GM12878 (cell line): ENCODE measurements at regions not wholly inside any gene's neighbourhood (a gene's known extent, or its start where the extent isn't known, plus 50 kb on each side); places are given as distances from the start of the nearest gene placed in this dataset.

Experiments
- ATAC-seq: fragments of 200-7000 bp; cut with Tn5 transposase; 3 replicates; pipeline ENCODE4 v1.9.1; 2020; ENCODE audit warnings: mild to moderate bottlenecking, moderate library complexity
- BruUV-seq: library from RNA; stranded (reverse); fragments of 400-500 nt; replicated peaks from 2 replicates; lab custom pipeline; 2021; lab: Mats Ljungman, UMichigan
- CTCF ChIA-PET: fragments of 300-600 bp; sonication (Branson Sonifier 250); formaldehyde crosslinking; extraction: SDS; loops from one replicate; lab custom pipeline; 2021; ENCODE audit warnings: inconsistent platforms; lab: Yijun Ruan, JAX
- POLR2A ChIA-PET: fragments of 350-600 bp; formaldehyde crosslinking; extraction: SDS; loops from one replicate; lab custom pipeline; 2021; ENCODE audit warnings: inconsistent platforms; lab: Charles Lee
- RAD21 ChIA-PET: fragments of 300-600 bp; sonication (Branson Sonifier 250); formaldehyde crosslinking; loops from one replicate; lab custom pipeline; 2023; ENCODE audit warnings: antibody characterized with exemption; ENCODE audit not compliant: unreplicated experiment; lab: Charles Lee
- SMC1A ChIA-PET: fragments of 300-600 bp; sonication (Branson Sonifier 250); formaldehyde crosslinking; loops from one replicate; lab custom pipeline; 2023; ENCODE audit not compliant: unreplicated experiment, uncharacterized antibody; lab: Charles Lee
- DNase-seq: peaks from one replicate; pipeline ENCODE4 v3.0.0-alpha.2; 2011; ENCODE audit warnings: low read depth, low spot score
- FAIRE-seq: peaks from 3 replicates; lab custom pipeline; 2011; peaks lifted over from hg19 to GRCh38; lab: Jason Lieb, UNC
- H2AFZ ChIP-seq: 2 replicates; pipeline ENCODE4 v1.6.0; 2011; ENCODE audit warnings: low read depth, low read length, control low read depth; ENCODE audit not compliant: control insufficient read depth
- H3K27ac ChIP-seq: 2 replicates; pipeline ENCODE4 v1.5.1; 2011; ENCODE audit warnings: control low read depth; ENCODE audit not compliant: control insufficient read depth, insufficient read depth
- H3K27me3 ChIP-seq, 2 experiments: replicated peaks in 1 of 2; 2 replicates each; pipeline versions ENCODE4 v1.6.0 to v1.6.1; 2011; ENCODE audit warnings: low read length in 1 of 2; ENCODE audit not compliant: control insufficient read depth in 2 of 2, insufficient read depth in 2 of 2
- H3K36me3 ChIP-seq, 2 experiments: 2 replicates each; pipeline ENCODE4 v1.5.1; 2011; ENCODE audit warnings: low read length in 1 of 2; ENCODE audit not compliant: control insufficient read depth in 2 of 2, insufficient read depth in 2 of 2
- H3K4me1 ChIP-seq: 2 replicates; pipeline ENCODE4 v1.6.1; 2011; ENCODE audit warnings: mild to moderate bottlenecking, low read length, moderate library complexity, mixed read lengths; ENCODE audit not compliant: control insufficient read depth, insufficient read depth
- H3K4me2 ChIP-seq: 2 replicates; pipeline ENCODE4 v1.6.0; 2011; ENCODE audit warnings: control low read depth; ENCODE audit not compliant: control insufficient read depth, insufficient read depth
- H3K4me3 ChIP-seq: fragments of 200-600 bp; sonication (generic); 2 replicates; pipeline ENCODE4 v1.5.1; 2016
- H3K79me2 ChIP-seq: 2 replicates; pipeline ENCODE4 v1.6.0; 2011; ENCODE audit warnings: low read length; ENCODE audit not compliant: control insufficient read depth, insufficient read depth
- H3K9ac ChIP-seq: 2 replicates; pipeline ENCODE4 v1.8.0; 2011; ENCODE audit warnings: low read length, control low read depth, mixed read lengths; ENCODE audit not compliant: control insufficient read depth, insufficient read depth
- H3K9me3 ChIP-seq: replicated peaks from 3 replicates; pipeline ENCODE4 v1.5.1; 2011; ENCODE audit warnings: mild to moderate bottlenecking, low read length; ENCODE audit not compliant: control insufficient read depth, insufficient read depth
- H4K20me1 ChIP-seq: 2 replicates; pipeline ENCODE4 v1.6.0; 2011; ENCODE audit not compliant: control insufficient read depth, insufficient read depth
- ATF2 ChIP-seq: IDR thresholded peaks from 2 replicates; pipeline ENCODE4 v1.6.1; 2012; ENCODE audit warnings: low read length, inconsistent platforms
- ATF7 ChIP-seq: fragments of 450-650 bp; IDR thresholded peaks from 2 replicates; pipeline ENCODE4 v1.6.1; 2016; ENCODE audit warnings: low read depth, mild to moderate bottlenecking
- CEBPZ ChIP-seq: fragments of 150-350 bp; IDR thresholded peaks from 2 replicates; pipeline ENCODE4 v1.6.1; 2016; ENCODE audit warnings: low read depth, low read length
- CTCF ChIP-seq, 3 experiments: IDR thresholded peaks in 2 of 3; conservative IDR thresholded peaks in 1 of 3; 2 replicates each; pipeline ENCODE4 v1.5.1; 2011; ENCODE audit warnings: low read depth in 3 of 3, low read length in 3 of 3, mild to moderate bottlenecking in 3 of 3, control low read depth in 2 of 3, moderate library complexity in 2 of 3, inconsistent platforms in 1 of 3, mixed read lengths in 1 of 3; ENCODE audit not compliant: control insufficient read depth in 2 of 3, insufficient read depth in 1 of 3; ENCODE audit errors: extremely low read depth in 1 of 3
- FOXM1 ChIP-seq: IDR thresholded peaks from 2 replicates; pipeline ENCODE4 v1.6.1; 2012; ENCODE audit warnings: low read depth, mild to moderate bottlenecking, inconsistent platforms, low read length, moderate library complexity
- MTA2 ChIP-seq: fragments of 450-650 bp; IDR thresholded peaks from 2 replicates; pipeline ENCODE4 v1.6.1; 2016; ENCODE audit warnings: low read depth, mild to moderate bottlenecking, moderate library complexity
- POLR2AphosphoS5 ChIP-seq: IDR thresholded peaks from 2 replicates; pipeline ENCODE4 v1.6.1; 2011; ENCODE audit warnings: mild to moderate bottlenecking, low read length, inconsistent platforms
- RUNX3 ChIP-seq: IDR thresholded peaks from 2 replicates; pipeline ENCODE4 v1.6.1; 2012; ENCODE audit warnings: low read length, inconsistent platforms
- SP1 ChIP-seq: IDR thresholded peaks from one replicate; pipeline ENCODE4 v1.6.1; 2011; ENCODE audit warnings: low read depth, low read length
- TCF3 ChIP-seq: IDR thresholded peaks from 2 replicates; pipeline ENCODE4 v1.6.1; 2012; ENCODE audit warnings: low read depth, mild to moderate bottlenecking, low read length, borderline replicate concordance; ENCODE audit not compliant: insufficient read depth
- ZBTB33 ChIP-seq: fragments of 450-650 bp; IDR thresholded peaks from 2 replicates; pipeline ENCODE4 v1.6.1; 2017; ENCODE audit warnings: mild to moderate bottlenecking
- WGBS: methylation state at CpG from one replicate; pipeline ENCODE4 v1.1.6; 2016; ENCODE audit warnings: low lambda C conversion rate; ENCODE audit not compliant: insufficient replicate concordance, insufficient coverage; ENCODE audit errors: missing lambda C conversion rate; 5-methylcytosine and 5-hydroxymethylcytosine counted together
- in situ Hi-C: fragments of 300-500 bp; cut with MboI; formaldehyde crosslinking; loops from 9 replicates; pipeline ENCODE4 v1.14.3; 2018; ENCODE audit warnings: mixed read lengths
- intact Hi-C: fragments of 100-400 bp; cut with micrococcal nuclease; formaldehyde crosslinking; loops from one replicate; pipeline ENCODE4 v1.14.2; 2022; ENCODE audit not compliant: unreplicated experiment
- TF ChIP-seq, protein P1 (sequence below): IDR thresholded peaks from 2 replicates; pipeline ENCODE4 v1.6.1; 2011; ENCODE audit warnings: mild to moderate bottlenecking, low read depth, low read length, moderate library complexity; ENCODE audit not compliant: insufficient replicate concordance

DNA sequence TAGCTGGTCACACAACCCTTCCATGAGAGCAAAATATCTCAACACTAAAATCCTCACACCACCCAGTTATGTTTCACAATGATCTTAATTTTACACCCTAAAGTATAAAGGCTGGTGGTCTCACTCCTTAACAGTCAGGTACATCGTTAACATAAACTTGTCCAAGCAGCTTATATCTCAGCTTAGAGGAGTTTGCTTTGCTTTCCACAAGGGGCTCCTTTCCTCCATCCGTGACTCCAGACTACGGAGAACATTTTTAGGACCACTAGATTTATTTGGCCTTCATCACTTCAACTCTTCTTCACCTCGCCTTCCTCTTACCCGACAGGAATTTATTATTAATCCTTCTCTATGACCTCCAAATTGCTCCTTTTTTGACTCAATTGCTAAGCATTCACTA lies 1014.1 kb upstream of the NUDT12 start:
- FAIRE-seq (no peak), ATAC-seq (no peak), DNase-seq (no peak)
- no peaks in the 10 kb centered on the region for H3K79me2 ChIP-seq
- ChIA-PET RAD21 (no interaction called here), CTCF (no interaction called here), SMC1A (no interaction called here), POLR2A (no interaction called here)
- H4K20me1 ChIP-seq, result no peaks in the 10 kb centered on the region
- H3K9ac ChIP-seq, result no peak overlapping the region
- no peaks in the 10 kb centered on the region for H3K27me3 ChIP-seq
- H3K27ac ChIP-seq, result no peak overlapping the region
- no peak overlapping the region for H2AFZ ChIP-seq
- H3K4me3 ChIP-seq, result no peak overlapping the region
- BruUV-seq, result no TSS peak
- H3K36me3 ChIP-seq, result no peaks in the 10 kb centered on the region
- no peaks in the 10 kb centered on the region for H3K9me3 ChIP-seq
- TF ChIP-seq ZBTB33 (no peak), CEBPZ (no peak), TCF3 (no peak), POLR2AphosphoS5 (no peak), FOXM1 (no peak), SP1 (no peak), MTA2 (no peak), CTCF (IDR thresholded peaks at IDR 0.05 in 2 of 3, conservative IDR thresholded peaks at IDR 0.05 in 1 of 3; ENCODE audit: control insufficient read depth in 2 of 3, extremely low read depth in 1 of 3, insufficient read depth in 1 of 3, low read depth in 3 of 3, low read length in 3 of 3) (no peak), RUNX3 (no peak), ATF2 (no peak), ATF7 (no peak)
- TF ChIP-seq, protein P1, sequence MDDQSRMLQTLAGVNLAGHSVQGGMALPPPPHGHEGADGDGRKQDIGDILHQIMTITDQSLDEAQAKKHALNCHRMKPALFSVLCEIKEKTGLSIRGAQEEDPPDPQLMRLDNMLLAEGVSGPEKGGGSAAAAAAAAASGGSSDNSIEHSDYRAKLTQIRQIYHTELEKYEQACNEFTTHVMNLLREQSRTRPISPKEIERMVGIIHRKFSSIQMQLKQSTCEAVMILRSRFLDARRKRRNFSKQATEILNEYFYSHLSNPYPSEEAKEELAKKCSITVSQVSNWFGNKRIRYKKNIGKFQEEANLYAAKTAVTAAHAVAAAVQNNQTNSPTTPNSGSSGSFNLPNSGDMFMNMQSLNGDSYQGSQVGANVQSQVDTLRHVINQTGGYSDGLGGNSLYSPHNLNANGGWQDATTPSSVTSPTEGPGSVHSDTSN, result no peak
- TF ChIP-seq, all 136 proteins: peak for 0
- 12% methylated on average over 5 of the region's 5 CpGs for WGBS
- intact Hi-C loops, result no loop called here
- in situ Hi-C loops, result no loop called here
- Histone ChIP-seq H3K4me2 (no peak overlapping the region), H3K4me1 (no peaks in the 10 kb centered on the region)
